ENCODE measurements at regions not wholly inside any gene's neighbourhood (a gene's known extent, or its start where the extent isn't known, plus 50 kb on each side); places are given as distances from the start of the nearest gene placed in this dataset.

DNA sequence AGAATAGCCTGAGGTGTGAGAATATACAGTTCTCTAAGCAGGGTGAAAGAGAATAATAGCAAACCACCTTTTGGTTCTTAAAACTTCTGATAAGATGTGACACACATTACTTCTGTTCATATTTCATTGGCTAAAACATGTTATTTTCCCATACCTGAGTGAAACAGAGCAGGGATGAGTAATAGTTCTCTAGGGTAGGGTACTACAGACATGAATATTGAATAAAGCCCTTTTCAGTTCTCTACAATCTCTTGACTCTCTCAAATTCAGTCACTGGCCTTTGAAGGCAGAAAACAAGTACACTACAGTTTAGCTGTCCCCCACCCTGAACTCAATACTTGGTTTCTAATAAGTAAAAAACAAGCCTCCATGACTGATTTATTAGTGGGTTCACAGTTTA, 454.1 kb upstream of the MDGA2 start:
- no TSS peak for BruUV-seq (replicated peaks)
- CTCF ChIA-PET: no interaction called here

GRCh38 chr14:48127674-48128073, 452.3 kb upstream of the MDGA2 start:
- Histone ChIP-seq H3K9me3 (ENCODE audit: low read length) (no peaks in the 10 kb centered on the region; the same call in 1 of the 2 replicates), H2AFZ (ENCODE audit: low read length) (no peak overlapping the region), H3K36me3 (ENCODE audit: low read depth, low read length) (no peaks in the 10 kb centered on the region), H3K4me1 (ENCODE audit: insufficient read depth, low read length) (no peaks in the 10 kb centered on the region), H3K27ac (ENCODE audit: low read length) (no peak overlapping the region), H3K9me2 (replicated peaks; ENCODE audit: low read length) (no peaks in the 10 kb centered on the region), H3K4me3 (ENCODE audit: low read length) (no peak overlapping the region), H3K4me2 (ENCODE audit: low read length) (no peak overlapping the region), H3K27me3 (ENCODE audit: low read length) (peaks cover 9% of the 10 kb centered on the region; the same call in 1 of the 2 replicates), H3F3A (ENCODE audit: low read length, unreplicated experiment) (no peaks in the 10 kb centered on the region), H3K79me2 (ENCODE audit: low read length) (no peaks in the 10 kb centered on the region), H3K9ac (ENCODE audit: low read length) (no peak overlapping the region), H4K20me1 (ENCODE audit: low read length) (no peaks in the 10 kb centered on the region)
- no peak for ATAC-seq
- no TSS peak for BruUV-seq (replicated peaks)
- intact Hi-C loops (cut with micrococcal nuclease): no loop called here
- ChIA-PET CTCF (no interaction called here), POLR2A (ENCODE audit: unreplicated experiment) (no interaction called here)
- TF ChIP-seq, protein P1, sequence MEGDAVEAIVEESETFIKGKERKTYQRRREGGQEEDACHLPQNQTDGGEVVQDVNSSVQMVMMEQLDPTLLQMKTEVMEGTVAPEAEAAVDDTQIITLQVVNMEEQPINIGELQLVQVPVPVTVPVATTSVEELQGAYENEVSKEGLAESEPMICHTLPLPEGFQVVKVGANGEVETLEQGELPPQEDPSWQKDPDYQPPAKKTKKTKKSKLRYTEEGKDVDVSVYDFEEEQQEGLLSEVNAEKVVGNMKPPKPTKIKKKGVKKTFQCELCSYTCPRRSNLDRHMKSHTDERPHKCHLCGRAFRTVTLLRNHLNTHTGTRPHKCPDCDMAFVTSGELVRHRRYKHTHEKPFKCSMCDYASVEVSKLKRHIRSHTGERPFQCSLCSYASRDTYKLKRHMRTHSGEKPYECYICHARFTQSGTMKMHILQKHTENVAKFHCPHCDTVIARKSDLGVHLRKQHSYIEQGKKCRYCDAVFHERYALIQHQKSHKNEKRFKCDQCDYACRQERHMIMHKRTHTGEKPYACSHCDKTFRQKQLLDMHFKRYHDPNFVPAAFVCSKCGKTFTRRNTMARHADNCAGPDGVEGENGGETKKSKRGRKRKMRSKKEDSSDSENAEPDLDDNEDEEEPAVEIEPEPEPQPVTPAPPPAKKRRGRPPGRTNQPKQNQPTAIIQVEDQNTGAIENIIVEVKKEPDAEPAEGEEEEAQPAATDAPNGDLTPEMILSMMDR (conservative IDR thresholded peaks at IDR 0.05; ENCODE audit: low read depth, low read length): no peak
- TF ChIP-seq EZH2phosphoT487 (IDR thresholded peaks at IDR 0.05; ENCODE audit: borderline replicate concordance, low read length) (no peak), EZH2 (IDR thresholded peaks at IDR 0.05; ENCODE audit: low read length, unreplicated experiment) (no peak)
- no peak for DNase-seq

More for the DNA sequence above, 454.1 kb upstream of the MDGA2 start:
- no peaks in the 10 kb centered on the region for H3K9me2 ChIP-seq (replicated peaks; ENCODE audit: low read length)
- H3K27ac ChIP-seq (ENCODE audit: low read length): no peak overlapping the region
- no peak overlapping the region for H3K9ac ChIP-seq (ENCODE audit: low read length)
- no peaks in the 10 kb centered on the region for H4K20me1 ChIP-seq (ENCODE audit: low read length)
- H3K4me1 ChIP-seq (ENCODE audit: insufficient read depth, low read length): no peaks in the 10 kb centered on the region
- H3K36me3 ChIP-seq (ENCODE audit: low read depth, low read length): no peaks in the 10 kb centered on the region
- POLR2A ChIA-PET (ENCODE audit: unreplicated experiment): no interaction called here
- no peaks in the 10 kb centered on the region; the same call in 1 of the 2 replicates for H3K9me3 ChIP-seq (ENCODE audit: low read length)
- no peaks in the 10 kb centered on the region for H3K79me2 ChIP-seq (ENCODE audit: low read length)
- no peaks in the 10 kb centered on the region for H3F3A ChIP-seq (ENCODE audit: low read length, unreplicated experiment)
- no peak for TF ChIP-seq EZH2 (IDR thresholded peaks at IDR 0.05; ENCODE audit: low read length, unreplicated experiment)
- TF ChIP-seq, protein P1 (conservative IDR thresholded peaks at IDR 0.05; ENCODE audit: low read depth, low read length): no peak
- no peak for TF ChIP-seq EZH2phosphoT487 (IDR thresholded peaks at IDR 0.05; ENCODE audit: borderline replicate concordance, low read length)
- no peak overlapping the region for H2AFZ ChIP-seq (ENCODE audit: low read length)
- DNase-seq (no peak), ATAC-seq (no peak)
- no peak overlapping the region for H3K4me3 ChIP-seq (ENCODE audit: low read length)
- no peak overlapping the region for H3K4me2 ChIP-seq (ENCODE audit: low read length)
- intact Hi-C loops (cut with micrococcal nuclease): no loop called here
- peaks cover 19% of the 10 kb centered on the region for H3K27me3 ChIP-seq (ENCODE audit: low read length)

- no peak overlapping the region for H3K9ac ChIP-seq (ENCODE audit: low read length)
- H3K4me2 ChIP-seq (ENCODE audit: low read length): no peak overlapping the region
- no peaks in the 10 kb centered on the region for H3K4me1 ChIP-seq (ENCODE audit: insufficient read depth, low read length)
- ATAC-seq: no peak
- H2AFZ ChIP-seq (ENCODE audit: low read length): no peak overlapping the region
- H3K27ac ChIP-seq (ENCODE audit: low read length): no peak overlapping the region
- peaks cover 10% of the 10 kb centered on the region; the same call in 1 of the 2 replicates for H3K27me3 ChIP-seq (ENCODE audit: low read length)
- H3K36me3 ChIP-seq (ENCODE audit: low read depth, low read length): no peaks in the 10 kb centered on the region
- no peaks in the 10 kb centered on the region for H3K9me2 ChIP-seq (replicated peaks; ENCODE audit: low read length)
- H3K4me3 ChIP-seq (ENCODE audit: low read length): no peak overlapping the region
- CTCF ChIA-PET: no interaction called here
- H3K79me2 ChIP-seq (ENCODE audit: low read length): no peaks in the 10 kb centered on the region
- H4K20me1 ChIP-seq (ENCODE audit: low read length): no peaks in the 10 kb centered on the region
- no peak for TF ChIP-seq EZH2 (IDR thresholded peaks at IDR 0.05; ENCODE audit: low read length, unreplicated experiment)
- TF ChIP-seq, protein P1 (conservative IDR thresholded peaks at IDR 0.05; ENCODE audit: low read depth, low read length): no peak
- TF ChIP-seq EZH2phosphoT487 (IDR thresholded peaks at IDR 0.05; ENCODE audit: borderline replicate concordance, low read length): no peak
- intact Hi-C loops (cut with micrococcal nuclease): no loop called here
- POLR2A ChIA-PET (ENCODE audit: unreplicated experiment): no interaction called here
- no peaks in the 10 kb centered on the region for H3F3A ChIP-seq (ENCODE audit: low read length, unreplicated experiment)
- no peak for DNase-seq
- H3K9me3 ChIP-seq (ENCODE audit: low read length): no peaks in the 10 kb centered on the region; the same call in 1 of the 2 replicates
- BruUV-seq (replicated peaks): no TSS peak
These were observed 450.2 kb upstream of the MDGA2 start for GRCh38 chr14:48125654-48126053.
